A673 (cell line): ENCODE measurements at regions not wholly inside any gene's neighbourhood (a gene's known extent, or its start where the extent isn't known, plus 50 kb on each side); places are given as distances from the start of the nearest gene placed in this dataset.

Experiments used
- CTCF ChIP-seq: fragments of 300-800, 200-600 bp; sonication (generic); conservative IDR thresholded peaks from 2 replicates; pipeline ENCODE4 v1.5.1; 2017; ENCODE audit warnings: low read depth, mild to moderate bottlenecking, antibody characterized with exemption, low read length, moderate library complexity, mixed read lengths
- EZH2 ChIP-seq: fragments of 200-600 bp; sonication (generic); IDR thresholded peaks from 2 replicates; pipeline ENCODE4 v1.6.1; 2017; ENCODE audit warnings: borderline replicate concordance, low read depth, mild to moderate bottlenecking, mixed read lengths, antibody characterized with exemption, low read length; ENCODE audit not compliant: poor library complexity, severe bottlenecking

DNA sequence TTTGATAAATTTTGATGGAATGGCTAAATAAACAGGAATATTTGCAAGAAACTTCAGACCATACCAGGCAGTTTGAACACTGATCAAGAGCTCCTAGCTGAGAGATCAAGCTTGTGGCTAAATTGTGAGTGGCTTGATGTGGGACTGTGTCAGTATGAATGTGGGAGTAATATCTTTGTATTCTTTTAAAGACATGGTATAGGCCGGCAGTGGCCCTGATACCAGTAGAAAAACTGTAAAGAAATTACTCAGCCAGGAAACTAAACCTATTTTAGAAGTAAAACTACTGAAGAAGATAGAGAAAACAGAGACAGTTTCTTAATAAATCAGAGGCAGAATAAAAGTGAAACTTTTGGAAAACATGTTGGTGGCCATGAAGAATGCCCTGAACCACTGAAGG lies 608.4 kb upstream of the SYNCRIP start:
- TF ChIP-seq CTCF (no peak), EZH2 (no peak)
